ENCODE measurements at regions not wholly inside any gene's neighbourhood (a gene's known extent, or its start where the extent isn't known, plus 50 kb on each side); places are given as distances from the start of the nearest gene placed in this dataset.
"Not testable (repeated sequence)": the region's sequence is repeated elsewhere in the genome, so short reads cannot be mapped to it uniquely, and the experiment has no call there.

DNA sequence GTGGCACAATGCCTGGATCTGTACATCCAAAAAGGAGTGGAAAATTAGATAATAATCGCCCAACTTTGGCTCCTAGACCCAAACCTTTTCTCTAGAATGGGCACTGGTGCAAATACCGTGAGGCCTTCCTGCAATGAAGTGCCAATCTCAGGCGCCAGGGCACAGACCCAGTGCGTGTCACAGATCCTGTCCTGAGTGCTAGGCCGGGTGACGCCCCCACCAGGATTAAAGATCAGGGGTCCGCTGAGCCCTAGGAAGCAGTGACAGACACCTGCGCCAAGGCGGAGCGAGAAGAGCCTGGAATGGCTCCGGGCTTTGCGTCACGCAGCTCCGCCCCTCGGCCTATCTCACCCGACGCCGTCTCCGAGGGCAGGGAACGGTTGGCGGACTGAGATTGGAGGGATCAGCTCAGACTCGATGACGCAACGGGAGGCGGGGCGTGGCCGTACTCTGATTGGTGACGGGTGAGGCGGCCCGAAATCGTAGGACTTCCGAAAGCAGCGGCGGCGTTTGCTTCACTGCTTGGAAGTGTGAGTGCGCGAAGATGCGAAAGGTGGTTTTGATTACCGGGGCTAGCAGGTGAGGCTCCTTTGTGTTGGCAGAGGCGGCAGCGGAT lies 261.9 kb downstream of the ZNF37A start:
- DNase-seq (ENCODE audit: insufficient read length, low spot score) (peak; percentile 5), FAIRE-seq (peak; percentile 92)

DNA sequence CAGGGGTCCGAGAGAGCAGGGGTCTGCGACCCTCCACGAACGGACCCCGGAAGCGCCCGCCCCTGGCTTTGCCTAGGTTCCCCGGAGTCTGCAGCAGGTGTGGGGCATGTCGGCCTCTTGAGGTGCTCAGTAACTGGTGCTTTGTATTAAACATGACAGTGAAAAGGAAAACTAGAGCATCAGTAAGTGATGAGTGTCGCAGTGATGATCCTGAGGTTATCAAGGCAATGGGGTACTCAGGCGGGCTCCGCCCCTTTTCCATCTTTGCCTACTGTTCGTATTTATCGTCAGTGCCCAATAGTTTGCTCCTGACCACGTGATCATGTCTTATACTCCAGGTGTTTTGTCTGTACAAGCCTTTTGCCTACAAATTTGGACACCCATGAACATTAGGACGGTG lies 262.4 kb downstream of the ZNF37A start:
- FAIRE-seq; DNase-seq (ENCODE audit: insufficient read length, low spot score): not testable (repeated sequence)

GRCh38 chr10:38362514-38362913 lies 268.4 kb downstream of the ZNF37A start:
- FAIRE-seq; DNase-seq (ENCODE audit: insufficient read length, low spot score): not testable (repeated sequence)

DNA sequence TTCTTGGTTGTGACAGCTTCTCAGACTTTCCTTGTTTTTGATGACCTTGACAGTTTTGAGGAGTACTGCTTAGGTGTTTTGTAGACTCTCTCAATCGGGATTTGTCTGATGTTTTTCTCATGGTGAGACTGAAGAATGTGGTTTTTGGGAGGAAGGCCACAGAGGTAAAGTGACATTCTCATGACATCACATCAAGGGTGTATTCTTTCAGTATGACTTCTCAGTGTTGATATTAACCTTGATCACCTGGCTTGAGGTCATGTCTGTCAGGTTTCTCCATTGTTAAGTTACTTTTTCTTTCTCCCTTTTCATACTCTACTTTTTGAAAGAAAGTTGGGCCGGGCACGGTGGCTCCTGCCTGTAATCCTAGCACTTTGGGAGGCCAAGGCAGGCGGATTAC lies 269.9 kb downstream of the ZNF37A start:
- FAIRE-seq; DNase-seq (ENCODE audit: insufficient read length, low spot score): not testable (repeated sequence)

DNA sequence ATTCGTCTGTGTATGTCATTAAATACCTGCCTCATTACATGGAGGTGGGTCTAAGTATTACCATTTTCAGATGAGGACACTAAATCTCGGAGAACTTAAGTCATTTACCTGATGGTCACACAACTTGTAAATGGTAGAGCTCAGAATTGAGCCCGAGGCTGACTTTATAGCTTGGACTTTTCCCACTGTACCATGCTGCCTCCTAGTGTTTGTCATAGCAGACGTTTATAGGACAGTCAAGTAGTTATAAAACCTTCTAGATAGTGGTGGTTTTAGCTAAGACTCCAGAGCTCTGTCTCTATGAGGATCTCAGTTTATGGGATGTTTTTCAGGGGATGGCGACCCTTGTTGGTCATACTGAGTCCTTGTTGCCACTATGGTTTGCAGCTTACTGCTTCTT lies 271.8 kb downstream of the ZNF37A start:
- not testable (repeated sequence) for DNase-seq (ENCODE audit: insufficient read length, low spot score)
- peak; percentile 36 for FAIRE-seq

- DNase-seq (ENCODE audit: insufficient read length, low spot score); FAIRE-seq: not testable (repeated sequence)
Measured at GRCh38 chr10:38383800-38384199, 289.7 kb downstream of the ZNF37A start.

GRCh38 chr10:38386869-38387268 lies 292.7 kb downstream of the ZNF37A start:
- not testable (repeated sequence) for DNase-seq (ENCODE audit: insufficient read length, low spot score); FAIRE-seq

DNA sequence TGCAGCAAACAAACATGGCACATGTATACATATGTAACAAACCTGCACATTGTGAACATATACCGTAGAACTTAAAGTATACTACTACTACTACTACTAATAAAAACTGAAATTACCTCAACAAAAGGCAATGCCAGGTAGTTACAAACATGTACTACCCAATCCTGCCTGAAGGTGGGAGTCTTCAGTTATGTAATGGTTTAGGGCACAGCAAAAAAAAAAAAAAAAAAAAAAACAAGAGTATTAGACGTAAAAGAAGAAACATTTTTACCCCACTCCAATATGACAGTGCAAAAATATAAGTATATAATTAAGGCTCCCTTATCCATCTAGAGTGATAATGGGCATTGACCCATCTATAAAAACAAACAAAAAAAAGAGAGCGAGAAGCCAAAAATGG lies 296.6 kb downstream of the ZNF37A start:
- not testable (repeated sequence) for FAIRE-seq; DNase-seq (ENCODE audit: insufficient read length, low spot score)

GRCh38 chr10:38395465-38395864 lies 301.3 kb downstream of the ZNF37A start:
- FAIRE-seq; DNase-seq (ENCODE audit: insufficient read length, low spot score): not testable (repeated sequence)

- DNase-seq (ENCODE audit: insufficient read length, low spot score); FAIRE-seq: not testable (repeated sequence)
Measured at GRCh38 chr10:38396178-38396954, 302.2 kb downstream of the ZNF37A start.

- FAIRE-seq; DNase-seq (ENCODE audit: insufficient read length, low spot score): not testable (repeated sequence)
Measured at GRCh38 chr10:38401565-38401964, 307.4 kb downstream of the ZNF37A start.

GRCh38 chr10:38402442-38403346 lies 308.6 kb downstream of the ZNF37A start:
- not testable (repeated sequence) for FAIRE-seq

DNA sequence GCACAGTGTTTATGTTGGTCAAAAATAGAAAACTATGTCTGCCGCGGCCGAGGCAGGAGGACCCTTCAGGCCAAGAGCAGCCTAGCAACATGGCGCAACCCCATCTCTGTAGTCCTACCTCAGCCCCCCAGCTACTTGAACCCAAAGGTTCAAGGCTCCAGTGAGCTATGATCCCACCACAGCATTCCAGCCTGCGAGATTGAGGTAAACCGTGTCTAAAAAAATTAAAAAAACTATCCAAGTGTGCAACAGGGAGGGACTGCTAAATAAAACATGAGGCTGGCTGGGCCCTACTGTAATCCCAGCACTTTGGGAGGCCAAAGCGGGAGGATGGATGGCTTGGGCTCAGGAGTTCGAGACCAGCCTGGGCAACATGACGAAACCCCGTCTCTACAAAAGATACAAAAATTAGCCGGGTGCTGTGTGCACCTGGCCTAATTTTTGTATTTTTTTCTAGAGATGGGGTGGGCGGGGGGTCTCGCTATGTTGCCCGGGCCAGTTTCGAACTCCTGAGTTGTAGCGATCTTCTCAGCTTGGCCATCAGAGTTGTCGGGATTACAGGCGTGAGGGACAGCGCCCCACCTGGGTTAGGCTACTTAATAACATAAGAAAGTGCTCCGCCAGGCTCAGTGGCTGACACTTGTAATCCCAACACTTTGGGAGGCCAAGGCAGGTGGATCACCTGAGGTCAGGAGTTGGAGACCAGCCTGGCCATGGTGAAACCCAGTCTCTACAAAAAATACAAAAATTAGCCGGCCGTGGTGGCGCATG lies 309.4 kb downstream of the ZNF37A start:
- FAIRE-seq; DNase-seq (ENCODE audit: insufficient read length, low spot score): not testable (repeated sequence)

More at GRCh38 chr10:38402442-38403346, 308.6 kb downstream of the ZNF37A start:
- peak; percentile 86 for DNase-seq (ENCODE audit: insufficient read length, low spot score)

DNA sequence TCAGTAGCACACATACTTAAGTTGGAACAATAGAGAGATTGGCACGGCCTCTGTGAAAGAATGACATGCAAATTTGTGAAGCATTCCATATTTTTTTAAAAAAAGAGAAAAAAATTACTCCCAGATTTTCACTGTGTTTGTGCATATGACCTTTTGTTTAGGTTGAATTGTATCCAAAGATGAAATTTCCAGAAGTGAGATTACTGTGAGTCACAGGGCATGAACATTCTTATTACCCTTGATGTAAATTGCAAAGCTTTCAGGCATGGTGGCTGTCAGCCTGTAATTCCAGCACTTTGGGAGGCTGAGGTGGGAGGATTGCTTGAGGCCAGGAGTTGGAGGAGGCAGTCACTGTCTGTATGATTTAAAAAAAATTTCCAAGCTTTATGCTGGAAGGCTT lies 329.5 kb downstream of the ZNF37A start:
- FAIRE-seq; DNase-seq (ENCODE audit: insufficient read length, low spot score): not testable (repeated sequence)

DNA sequence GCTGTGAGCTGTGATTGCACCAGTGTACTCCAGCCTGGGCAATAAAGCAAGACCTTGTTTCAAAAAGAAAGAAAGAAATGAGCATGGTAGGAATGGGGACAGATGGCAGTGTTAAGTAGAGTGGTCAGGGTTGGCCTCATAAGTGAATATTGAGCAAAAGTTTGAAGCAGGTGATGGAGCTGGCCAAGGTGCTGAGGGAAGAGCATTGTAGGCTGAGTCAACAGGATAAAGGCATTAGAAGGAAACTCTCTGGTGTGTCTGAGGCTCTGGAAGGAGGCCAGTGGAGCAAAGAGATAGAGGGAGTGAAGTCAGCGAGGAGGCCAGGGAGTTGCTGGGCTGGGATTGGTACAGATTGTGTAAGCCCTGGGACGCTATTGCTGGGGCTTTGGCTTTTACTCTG lies 336.1 kb downstream of the ZNF37A start:
- FAIRE-seq = not testable (repeated sequence)

DNA sequence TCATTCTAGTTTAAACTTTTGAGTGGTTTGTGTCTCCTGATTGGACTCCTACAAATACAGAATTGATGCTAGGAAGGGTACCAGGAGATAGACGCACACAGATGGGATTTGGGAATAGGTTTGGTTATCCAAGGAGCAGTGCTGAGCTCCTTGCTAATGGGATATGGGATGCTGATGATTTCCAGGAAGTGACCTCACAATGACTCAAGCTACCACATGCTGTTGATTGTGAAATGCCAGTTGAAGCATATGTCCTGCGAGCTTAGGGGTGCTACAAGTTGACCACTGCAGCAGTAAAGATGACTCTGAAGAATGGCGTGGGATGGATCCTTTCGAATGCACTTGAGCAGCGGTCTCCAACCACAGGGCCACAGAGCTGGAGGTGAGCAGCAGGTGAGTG lies 343.2 kb downstream of the ZNF37A start:
- not testable (repeated sequence) for FAIRE-seq

More for the DNA sequence above, 336.1 kb downstream of the ZNF37A start:
- not testable (repeated sequence) for DNase-seq (ENCODE audit: insufficient read length, low spot score)

GRCh38 chr10:38448614-38449355 lies 354.6 kb downstream of the ZNF37A start:
- not testable (repeated sequence) for FAIRE-seq; DNase-seq (ENCODE audit: insufficient read length, low spot score)

More for the DNA sequence above, 343.2 kb downstream of the ZNF37A start:
- DNase-seq (ENCODE audit: insufficient read length, low spot score) = not testable (repeated sequence)

- FAIRE-seq; DNase-seq (ENCODE audit: insufficient read length, low spot score): not testable (repeated sequence)
Measured at GRCh38 chr10:38449618-38450017, 355.5 kb downstream of the ZNF37A start.
